Esophagus muscularis mucosa (tissue), 4 donors: ENCODE measurements at regions not wholly inside any gene's neighbourhood (a gene's known extent, or its start where the extent isn't known, plus 50 kb on each side); places are given as distances from the start of the nearest gene placed in this dataset.

ENCODE experiments used
- DNase-seq: peaks from one replicate; pipeline ENCODE4 v3.0.0-alpha.2; 2017; ENCODE audit errors: extremely low spot score
- H3K27ac ChIP-seq, 4 donors: fragments of 200-600 bp; sonication (generic); replicated peaks in 1 of 4; 1 replicate in 3 of 4; 2 replicates in 1 of 4; pipeline ENCODE4 v1.5.1; 2016 to 2019; ENCODE audit warnings: mild to moderate bottlenecking in 1 of 4
- H3K27me3 ChIP-seq, 4 donors: fragments of 200-600 bp; sonication (generic); one replicate each; pipeline versions ENCODE4 v1.5.1 to v1.6.0; 2016 to 2019
- H3K36me3 ChIP-seq, 4 donors: fragments of 200-600 bp; sonication (generic); one replicate each; pipeline ENCODE4 v1.5.1; 2016 to 2019
- H3K4me1 ChIP-seq, 4 donors: fragments of 200-600 bp; sonication (generic); one replicate each; pipeline ENCODE4 v1.5.1; 2016 to 2019
- H3K4me3 ChIP-seq, 4 donors: fragments of 200-600 bp; sonication (generic); 1 replicate in 2 of 4; 2 replicates in 2 of 4; pipeline ENCODE4 v1.5.1; 2016 to 2019; ENCODE audit warnings: mild to moderate bottlenecking in 4 of 4, moderate library complexity in 1 of 4
- H3K9me3 ChIP-seq, 4 donors: fragments of 200-600 bp; sonication (generic); 1 replicate in 3 of 4; 2 replicates in 1 of 4; pipeline ENCODE4 v1.5.1; 2016 to 2019
- EP300 ChIP-seq: sonication (generic); formaldehyde crosslinking; IDR thresholded peaks from one replicate; pipeline ENCODE4 v1.6.1; 2017; ENCODE audit warnings: antibody characterized with exemption
- POLR2A ChIP-seq: fragments of 450-650 bp; IDR thresholded peaks from one replicate; pipeline ENCODE4 v1.6.1; 2017; ENCODE audit warnings: antibody characterized with exemption, moderate library complexity, mild to moderate bottlenecking, low read depth
- POLR2AphosphoS5 ChIP-seq, 2 donors: sonication (generic); formaldehyde crosslinking; IDR thresholded peaks; one replicate each; pipeline ENCODE4 v1.6.1; 2017; ENCODE audit warnings: antibody characterized with exemption in 2 of 2
- WGBS: methylation state at CpG from one replicate; pipeline ENCODE4 v1.1.5; 2018; 5-methylcytosine and 5-hydroxymethylcytosine counted together
- intact Hi-C: fragments of 100-400 bp; cut with DNase I; formaldehyde crosslinking; loops from one replicate; pipeline ENCODE4 v1.15.1; 2023
- TF ChIP-seq, protein P1 (sequence below), 3 experiments: fragments of 200-600 bp in 2 of 3; fragments of 450-650 bp in 1 of 3; sonication (generic) in 2 of 3; IDR thresholded peaks; one replicate each; pipeline ENCODE4 v1.5.1; 2017 to 2019; ENCODE audit warnings: antibody characterized with exemption in 3 of 3, mild to moderate bottlenecking in 2 of 3, moderate library complexity in 1 of 3

DNA sequence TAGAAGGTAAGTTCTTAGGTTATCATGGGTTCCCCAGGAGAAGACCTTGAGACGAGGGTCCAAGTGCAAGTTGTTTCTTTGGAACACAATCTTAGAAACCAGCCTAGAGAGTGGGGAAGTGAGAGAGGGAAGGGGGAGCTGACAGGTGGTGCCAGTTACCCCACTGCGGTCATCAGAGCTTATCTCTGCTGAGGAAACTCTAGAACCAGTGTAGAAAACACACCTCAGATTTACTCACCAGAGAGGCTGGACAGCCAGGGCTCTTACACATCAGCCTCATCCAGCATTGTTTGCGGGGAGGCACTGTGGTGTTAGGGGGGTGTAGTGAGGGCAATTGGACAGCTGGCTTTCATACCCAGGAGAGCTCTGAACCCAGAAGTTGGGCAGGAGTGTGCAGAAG lies 206.5 kb upstream of the RAI14 start:
- no peak for DNase-seq

GRCh38 chr5:34450338-34450737 lies 205.8 kb upstream of the RAI14 start:
- Histone ChIP-seq H3K9me3 (no peaks in the 10 kb centered on the region), H3K36me3 (no peaks in the 10 kb centered on the region), H3K27me3 (no peaks in the 10 kb centered on the region), H3K4me1 (no peaks in the 10 kb centered on the region), H3K4me3 (no peak overlapping the region), H3K27ac (no peak overlapping the region)
- 97% methylated on average over 2 of the region's 2 CpGs for WGBS
- DNase-seq, result no peak
- intact Hi-C loops, result no loop called here
- TF ChIP-seq POLR2AphosphoS5 (IDR thresholded peaks at IDR 0.05) (no peak), POLR2A (no peak)
- TF ChIP-seq, protein P1, sequence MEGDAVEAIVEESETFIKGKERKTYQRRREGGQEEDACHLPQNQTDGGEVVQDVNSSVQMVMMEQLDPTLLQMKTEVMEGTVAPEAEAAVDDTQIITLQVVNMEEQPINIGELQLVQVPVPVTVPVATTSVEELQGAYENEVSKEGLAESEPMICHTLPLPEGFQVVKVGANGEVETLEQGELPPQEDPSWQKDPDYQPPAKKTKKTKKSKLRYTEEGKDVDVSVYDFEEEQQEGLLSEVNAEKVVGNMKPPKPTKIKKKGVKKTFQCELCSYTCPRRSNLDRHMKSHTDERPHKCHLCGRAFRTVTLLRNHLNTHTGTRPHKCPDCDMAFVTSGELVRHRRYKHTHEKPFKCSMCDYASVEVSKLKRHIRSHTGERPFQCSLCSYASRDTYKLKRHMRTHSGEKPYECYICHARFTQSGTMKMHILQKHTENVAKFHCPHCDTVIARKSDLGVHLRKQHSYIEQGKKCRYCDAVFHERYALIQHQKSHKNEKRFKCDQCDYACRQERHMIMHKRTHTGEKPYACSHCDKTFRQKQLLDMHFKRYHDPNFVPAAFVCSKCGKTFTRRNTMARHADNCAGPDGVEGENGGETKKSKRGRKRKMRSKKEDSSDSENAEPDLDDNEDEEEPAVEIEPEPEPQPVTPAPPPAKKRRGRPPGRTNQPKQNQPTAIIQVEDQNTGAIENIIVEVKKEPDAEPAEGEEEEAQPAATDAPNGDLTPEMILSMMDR (IDR thresholded peaks at IDR 0.05), result no peak

More for the DNA sequence above, 206.5 kb upstream of the RAI14 start:
- Histone ChIP-seq H3K4me3 (no peak overlapping the region), H3K36me3 (no peaks in the 10 kb centered on the region), H3K9me3 (no peaks in the 10 kb centered on the region), H3K4me1 (no peaks in the 10 kb centered on the region), H3K27ac (no peak overlapping the region), H3K27me3 (no peaks in the 10 kb centered on the region)
- TF ChIP-seq, protein P1 (IDR thresholded peaks at IDR 0.05), result no peak
- TF ChIP-seq POLR2A (no peak), EP300 (no peak), POLR2AphosphoS5 (IDR thresholded peaks at IDR 0.05) (no peak)
- intact Hi-C loops, result no loop called here
- WGBS, result 93% methylated on average over 3 of the region's 3 CpGs

- 55% methylated on average over 7 of the region's 7 CpGs for whole genome bisulfite sequencing
- no peaks in the 10 kb centered on the region for H3K36me3 ChIP-seq
Measured at GRCh38 chr5:34452170-34452828, 203.8 kb upstream of the RAI14 start.

DNA sequence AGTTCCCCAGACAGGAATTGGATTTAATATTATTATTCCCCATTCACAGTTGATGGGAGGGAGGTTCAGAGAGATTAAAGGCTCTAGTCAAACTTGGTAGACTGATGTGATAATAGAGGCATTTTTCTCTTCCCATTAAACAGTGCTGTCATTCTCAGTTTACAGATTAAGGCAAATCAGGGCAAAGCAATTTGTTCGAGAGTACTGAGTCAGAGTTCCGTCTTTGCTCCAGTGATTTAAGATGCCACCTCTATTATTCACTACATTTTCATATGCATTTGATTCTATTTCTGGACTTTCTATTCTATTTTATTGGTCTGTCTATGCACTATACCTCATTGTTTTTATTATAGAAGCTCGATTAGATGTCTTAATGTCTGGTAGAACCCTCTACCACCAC lies 201.0 kb upstream of the RAI14 start:
- DNase-seq, result no peak
- Histone ChIP-seq H3K9me3 (no peaks in the 10 kb centered on the region), H3K4me1 (no peaks in the 10 kb centered on the region), H3K4me3 (no peak overlapping the region), H3K36me3 (no peaks in the 10 kb centered on the region), H3K27ac (no peak overlapping the region), H3K27me3 (no peaks in the 10 kb centered on the region)
- intact Hi-C loops, result no loop called here
- 87% methylated on average over 3 of the region's 3 CpGs for WGBS
- TF ChIP-seq, protein P1 (IDR thresholded peaks at IDR 0.05), result no peak
- TF ChIP-seq POLR2A (no peak), EP300 (no peak), POLR2AphosphoS5 (IDR thresholded peaks at IDR 0.05) (no peak)

More at GRCh38 chr5:34452170-34452828, 203.8 kb upstream of the RAI14 start:
- intact Hi-C loops, result no loop called here
- no peaks in the 10 kb centered on the region for H3K27me3 ChIP-seq
- DNase-seq, result no peak
- no peaks in the 10 kb centered on the region for H3K4me1 ChIP-seq
- no peak for TF ChIP-seq POLR2A
- TF ChIP-seq, protein P1 (IDR thresholded peaks at IDR 0.05), result no peak
- no peak for TF ChIP-seq POLR2AphosphoS5 (IDR thresholded peaks at IDR 0.05)
- no peak for TF ChIP-seq EP300
- no peak overlapping the region for H3K4me3 ChIP-seq
- H3K9me3 ChIP-seq, result no peaks in the 10 kb centered on the region
- H3K27ac ChIP-seq, result no peak overlapping the region

GRCh38 chr5:34459908-34460307 lies 196.2 kb upstream of the RAI14 start:
- Histone ChIP-seq H3K27me3 (no peaks in the 10 kb centered on the region), H3K27ac (no peak overlapping the region), H3K9me3 (no peaks in the 10 kb centered on the region), H3K4me1 (no peaks in the 10 kb centered on the region), H3K36me3 (no peaks in the 10 kb centered on the region), H3K4me3 (no peak overlapping the region)
- WGBS, result 23% methylated on average over 3 of the region's 3 CpGs
- no peak for DNase-seq
- TF ChIP-seq, protein P1 (IDR thresholded peaks at IDR 0.05), result no peak
- TF ChIP-seq EP300 (no peak), POLR2AphosphoS5 (IDR thresholded peaks at IDR 0.05) (no peak), POLR2A (no peak)
- intact Hi-C loops, result no loop called here
